GM23338 (cell line): ENCODE measurements at regions not wholly inside any gene's neighbourhood (a gene's known extent, or its start where the extent isn't known, plus 50 kb on each side); places are given as distances from the start of the nearest gene placed in this dataset.
A peak's percentile ranks its signal among the peaks of the same experiment; 100 is the strongest.

ENCODE experiments used
- ATAC-seq: fragments of 200-7000 bp; cut with Tn5 transposase; 3 replicates; pipeline ENCODE4 v1.9.1; 2020
- DNase-seq: peaks from one replicate; pipeline ENCODE4 v3.0.0-alpha.2; 2015; ENCODE audit warnings: low spot score
- H2AFZ ChIP-seq: fragments of 200-600 bp; sonication (generic); 2 replicates; pipeline ENCODE4 v1.8.0; 2016; ENCODE audit warnings: antibody characterized with exemption, mild to moderate bottlenecking, moderate library complexity
- H3F3A ChIP-seq: fragments of 200-600 bp; sonication (generic); replicated peaks from 2 replicates; pipeline ENCODE4 v1.8.0; 2017; ENCODE audit warnings: antibody characterized with exemption, mixed run types, low read depth
- H3K27ac ChIP-seq: fragments of 200-600 bp; sonication (generic); 2 replicates; pipeline ENCODE4 v1.6.1; 2016; ENCODE audit warnings: low read depth
- H3K27me3 ChIP-seq: fragments of 200-600 bp; sonication (generic); 2 replicates; pipeline ENCODE4 v1.8.0; 2016; ENCODE audit warnings: mild to moderate bottlenecking, mixed run types, moderate library complexity; ENCODE audit not compliant: insufficient read depth
- H3K36me3 ChIP-seq: fragments of 200-600 bp; sonication (generic); 2 replicates; pipeline ENCODE4 v1.8.0; 2016; ENCODE audit warnings: mild to moderate bottlenecking; ENCODE audit not compliant: insufficient read depth
- H3K4me1 ChIP-seq: fragments of 200-600 bp; sonication (generic); 2 replicates; pipeline ENCODE4 v1.8.0; 2016; ENCODE audit warnings: mild to moderate bottlenecking, moderate library complexity; ENCODE audit not compliant: insufficient read depth
- H3K4me2 ChIP-seq: fragments of 200-600 bp; sonication (generic); 2 replicates; pipeline ENCODE4 v1.7.1; 2017; ENCODE audit warnings: mixed run types
- H3K4me3 ChIP-seq: fragments of 200-600 bp; sonication (generic); 2 replicates; pipeline ENCODE4 v1.6.1; 2016; ENCODE audit warnings: mixed run types
- H3K79me2 ChIP-seq: fragments of 200-600 bp; sonication (generic); replicated peaks from 2 replicates; pipeline ENCODE4 v1.8.0; 2017; ENCODE audit warnings: mild to moderate bottlenecking; ENCODE audit not compliant: insufficient read depth
- H3K9me2 ChIP-seq: fragments of 200-600 bp; sonication (generic); 2 replicates; pipeline ENCODE4 v1.8.0; 2017; ENCODE audit not compliant: insufficient read depth
- H4K20me1 ChIP-seq: fragments of 200-600 bp; sonication (generic); replicated peaks from 2 replicates; pipeline ENCODE4 v1.8.0; 2017; ENCODE audit warnings: mild to moderate bottlenecking; ENCODE audit not compliant: insufficient read depth
- H3K27ac Mint-ChIP-seq: 2 replicates; pipeline ENCODE4 v1.8.0; 2020; ENCODE audit warnings: inconsistent platforms, mild to moderate bottlenecking, moderate library complexity, mixed read lengths
- H3K27me3 Mint-ChIP-seq: 3 replicates; pipeline ENCODE4 v1.8.0; 2022; ENCODE audit warnings: low read depth, mild to moderate bottlenecking, moderate library complexity, mixed read lengths, inconsistent platforms; ENCODE audit not compliant: insufficient read depth, poor library complexity
- H3K36me3 Mint-ChIP-seq: 3 replicates; pipeline ENCODE4 v1.8.0; 2021; ENCODE audit warnings: low read depth, mild to moderate bottlenecking, inconsistent platforms, moderate library complexity, mixed read lengths
- H3K4me1 Mint-ChIP-seq: 3 replicates; pipeline ENCODE4 v1.8.0; 2020; ENCODE audit warnings: mild to moderate bottlenecking, inconsistent platforms, mixed read lengths
- H3K4me3 Mint-ChIP-seq: 3 replicates; pipeline ENCODE4 v1.8.0; 2021; ENCODE audit warnings: moderate library complexity, mild to moderate bottlenecking, inconsistent platforms, mixed read lengths
- H3K9me3 Mint-ChIP-seq: 3 replicates; pipeline ENCODE4 v1.8.0; 2020; ENCODE audit warnings: moderate library complexity, mild to moderate bottlenecking, inconsistent platforms, mixed read lengths
- CREB1 ChIP-seq: fragments of 250-450 bp; sonication (Bioruptor Pico); IDR thresholded peaks from 2 replicates; pipeline ENCODE4 v1.5.0; 2020; ENCODE audit warnings: low read depth, mild to moderate bottlenecking, moderate library complexity
- CTCF ChIP-seq, 2 experiments: fragments of 200-600 bp in 1 of 2; sonication (generic) in 1 of 2; conservative IDR thresholded peaks; 2 replicates each; pipeline versions ENCODE4 v1.5.1 to v1.6.1; 2016 to 2017; ENCODE audit warnings: antibody characterized with exemption in 2 of 2, low read depth in 2 of 2, mild to moderate bottlenecking in 2 of 2, moderate library complexity in 1 of 2
- ETS1 ChIP-seq: IDR thresholded peaks from 2 replicates; pipeline ENCODE4 v1.6.1; 2016; ENCODE audit warnings: antibody characterized with exemption
- EZH2 ChIP-seq: fragments of 200-600 bp; sonication (generic); IDR thresholded peaks from one replicate; pipeline ENCODE4 v1.8.0; 2017; ENCODE audit warnings: antibody characterized with exemption, mild to moderate bottlenecking, low read depth; ENCODE audit not compliant: unreplicated experiment
- EZH2phosphoT487 ChIP-seq: fragments of 200-600 bp; sonication (generic); IDR thresholded peaks from one replicate; pipeline ENCODE4 v1.8.1; 2018; ENCODE audit warnings: antibody characterized with exemption; ENCODE audit not compliant: unreplicated experiment
- NANOG ChIP-seq: IDR thresholded peaks from 2 replicates; pipeline ENCODE4 v1.6.1; 2016; ENCODE audit warnings: antibody characterized with exemption, borderline replicate concordance
- POLR2AphosphoS5 ChIP-seq: IDR thresholded peaks from 2 replicates; pipeline ENCODE4 v1.6.1; 2016; ENCODE audit warnings: antibody characterized with exemption, low read depth
- REST ChIP-seq: IDR thresholded peaks from one replicate; pipeline ENCODE4 v1.6.1; 2018; ENCODE audit warnings: antibody characterized with exemption; ENCODE audit not compliant: unreplicated experiment
- STAT1 ChIP-seq: IDR thresholded peaks from one replicate; pipeline ENCODE4 v1.6.1; 2016; ENCODE audit warnings: antibody characterized with exemption; ENCODE audit not compliant: unreplicated experiment
- ZNF114 ChIP-seq: fragments of 250-450 bp; sonication (Bioruptor Pico); IDR thresholded peaks from 2 replicates; pipeline ENCODE4 v1.5.0; 2020; ENCODE audit warnings: mild to moderate bottlenecking, moderate library complexity

- H3F3A ChIP-seq = no peaks in the 10 kb centered on the region
- H3K79me2 ChIP-seq = no peaks in the 10 kb centered on the region
- Mint-ChIP-seq H3K27ac (no peak overlapping the region), H3K36me3 (no peaks in the 10 kb centered on the region), H3K27me3 (peaks cover 2% of the 10 kb centered on the region), H3K4me3 (no peak overlapping the region), H3K9me3 (no peaks in the 10 kb centered on the region; the same call in 2 of the 3 replicates), H3K4me1 (no peaks in the 10 kb centered on the region)
- no peaks in the 10 kb centered on the region for H4K20me1 ChIP-seq
- no peak for TF ChIP-seq EZH2
- TF ChIP-seq STAT1 = no peak
- no peak for TF ChIP-seq POLR2AphosphoS5
- no peak for TF ChIP-seq ETS1
- TF ChIP-seq NANOG = no peak
- H3K27ac ChIP-seq = no peak overlapping the region
- DNase-seq = no peak
- no peaks in the 10 kb centered on the region for H3K36me3 ChIP-seq
- no peaks in the 10 kb centered on the region for H3K27me3 ChIP-seq
- H3K4me1 ChIP-seq = no peaks in the 10 kb centered on the region
- no peak overlapping the region for H3K4me3 ChIP-seq
- ATAC-seq = no peak
- H2AFZ ChIP-seq = no peak overlapping the region
- H3K4me2 ChIP-seq = no peak overlapping the region
- H3K9me2 ChIP-seq = no peaks in the 10 kb centered on the region
Observed at GRCh38 chr4:110830461-110830860, 207.6 kb upstream of the PITX2 start.

- Mint-ChIP-seq H3K36me3 (no peaks in the 10 kb centered on the region), H3K4me1 (peaks cover 5% of the 10 kb centered on the region; the same call in 2 of the 3 replicates), H3K4me3 (no peak overlapping the region), H3K27me3 (peaks cover 6% of the 10 kb centered on the region), H3K9me3 (no peaks in the 10 kb centered on the region), H3K27ac (no peak overlapping the region)
- no peaks in the 10 kb centered on the region for H3K9me2 ChIP-seq
- no peaks in the 10 kb centered on the region for H3F3A ChIP-seq
- H3K79me2 ChIP-seq = no peaks in the 10 kb centered on the region
- H2AFZ ChIP-seq = no peak overlapping the region
- H3K27ac ChIP-seq = no peak overlapping the region
- H3K4me1 ChIP-seq = no peaks in the 10 kb centered on the region
- ATAC-seq (peak; percentile 59), DNase-seq (no peak)
- no peaks in the 10 kb centered on the region for H3K27me3 ChIP-seq
- H3K4me3 ChIP-seq = no peak overlapping the region
- H4K20me1 ChIP-seq = no peaks in the 10 kb centered on the region
- H3K4me2 ChIP-seq = no peak overlapping the region
- no peaks in the 10 kb centered on the region for H3K36me3 ChIP-seq
- no peak for TF ChIP-seq EZH2phosphoT487
- TF ChIP-seq REST = no peak
- TF ChIP-seq CTCF (conservative IDR thresholded peaks at IDR 0.05; ENCODE audit: low read depth in 2 of 2) = no peak
- TF ChIP-seq POLR2AphosphoS5 = no peak
- TF ChIP-seq ETS1 = no peak
- no peak for TF ChIP-seq ZNF114 (CRISPR knock-in tag)
- no peak for TF ChIP-seq CREB1 (CRISPR knock-in tag)
Observed at GRCh38 chr4:110837896-110838450, 215.1 kb upstream of the PITX2 start.
